GM12892 (cell line): ENCODE measurements at regions not wholly inside any gene's neighbourhood (a gene's known extent, or its start where the extent isn't known, plus 50 kb on each side); places are given as distances from the start of the nearest gene placed in this dataset.

Source experiments
- POLR2A ChIP-seq: IDR thresholded peaks from 2 replicates; pipeline ENCODE4 v1.6.1; 2011; ENCODE audit warnings: low read depth, low read length, control low read depth
- POLR2AphosphoS5 ChIP-seq: IDR thresholded peaks from 2 replicates; pipeline ENCODE4 v1.6.1; 2011; ENCODE audit warnings: low read depth, low read length, control low read depth

- TF ChIP-seq POLR2AphosphoS5 = no peak
- TF ChIP-seq POLR2A = no peak
Measured at GRCh38 chr3:40608091-40608490, 83.3 kb downstream of the ZNF621 start.
